SJSA1 (cell line): ENCODE measurements at regions not wholly inside any gene's neighbourhood (a gene's known extent, or its start where the extent isn't known, plus 50 kb on each side); places are given as distances from the start of the nearest gene placed in this dataset.
"Not testable (repeated sequence)": the region's sequence is repeated elsewhere in the genome, so short reads cannot be mapped to it uniquely, and the experiment has no call there.

Experiments used
- DNase-seq, 2 experiments: peaks; one replicate each; pipeline ENCODE4 v3.0.0-alpha.2; 2015 to 2020; ENCODE audit warnings: low spot score in 2 of 2, low read depth in 1 of 2
- H3K27ac ChIP-seq: fragments of 250-450 bp; sonication (Bioruptor Pico); 2 replicates; pipeline ENCODE4 v1.5.1; 2020; ENCODE audit warnings: mild to moderate bottlenecking, moderate library complexity
- H3K27me3 ChIP-seq: fragments of 250-450 bp; sonication (Bioruptor Pico); replicated peaks from 2 replicates; pipeline ENCODE4 v1.5.1; 2020; ENCODE audit warnings: mild to moderate bottlenecking, moderate library complexity
- H3K36me3 ChIP-seq: fragments of 250-450 bp; sonication (Bioruptor Pico); 2 replicates; pipeline ENCODE4 v1.5.1; 2020; ENCODE audit warnings: mild to moderate bottlenecking
- H3K4me1 ChIP-seq: fragments of 250-450 bp; sonication (Bioruptor Pico); replicated peaks from 2 replicates; pipeline ENCODE4 v1.6.1; 2021; ENCODE audit warnings: mild to moderate bottlenecking
- H3K4me3 ChIP-seq: fragments of 250-450 bp; sonication (Bioruptor Pico); 2 replicates; pipeline ENCODE4 v1.5.1; 2020; ENCODE audit warnings: mild to moderate bottlenecking
- H3K9me3 ChIP-seq: fragments of 250-450 bp; sonication (Bioruptor Pico); replicated peaks from 2 replicates; pipeline ENCODE4 v1.5.1; 2020; ENCODE audit warnings: mild to moderate bottlenecking

- no peak for DNase-seq
- Histone ChIP-seq H3K27ac (no peak overlapping the region), H3K27me3 (no peaks in the 10 kb centered on the region), H3K36me3 (no peaks in the 10 kb centered on the region), H3K4me1 (no peaks in the 10 kb centered on the region), H3K4me3 (no peak overlapping the region), H3K9me3 (no peaks in the 10 kb centered on the region)
Measured at GRCh38 chr1:204011426-204011825, 61.5 kb upstream of the SOX13 start.

GRCh38 chr1:204013052-204013451 is 59.9 kb upstream of the SOX13 start:
- Histone ChIP-seq H3K36me3 (no peaks in the 10 kb centered on the region), H3K27ac (no peak overlapping the region), H3K4me3 (no peak overlapping the region)

GRCh38 chr1:204014336-204014735 is 58.6 kb upstream of the SOX13 start:
- no peak overlapping the region for H3K27ac ChIP-seq
- H3K36me3 ChIP-seq: no peaks in the 10 kb centered on the region
- H3K9me3 ChIP-seq: no peaks in the 10 kb centered on the region
- H3K4me1 ChIP-seq: no peaks in the 10 kb centered on the region
- H3K27me3 ChIP-seq: no peaks in the 10 kb centered on the region
- no peak overlapping the region for H3K4me3 ChIP-seq
- no peak for DNase-seq

More at GRCh38 chr1:204013052-204013451, 59.9 kb upstream of the SOX13 start:
- H3K4me1 ChIP-seq: no peaks in the 10 kb centered on the region
- no peaks in the 10 kb centered on the region for H3K27me3 ChIP-seq
- no peak for DNase-seq
- no peaks in the 10 kb centered on the region for H3K9me3 ChIP-seq

GRCh38 chr1:204014961-204015360 is 58.0 kb upstream of the SOX13 start:
- not testable (repeated sequence) for H3K36me3 ChIP-seq, H3K4me3 ChIP-seq, H3K4me1 ChIP-seq, H3K9me3 ChIP-seq, H3K27me3 ChIP-seq, DNase-seq, H3K27ac ChIP-seq

GRCh38 chr1:204017032-204017431 is 55.9 kb upstream of the SOX13 start:
- Histone ChIP-seq H3K36me3 (no peaks in the 10 kb centered on the region), H3K4me3 (no peak overlapping the region), H3K27ac (no peak overlapping the region), H3K27me3 (no peaks in the 10 kb centered on the region), H3K9me3 (no peaks in the 10 kb centered on the region), H3K4me1 (no peaks in the 10 kb centered on the region)
- DNase-seq: no peak

GRCh38 chr1:204018460-204018859 is 54.5 kb upstream of the SOX13 start:
- Histone ChIP-seq H3K27me3 (no peaks in the 10 kb centered on the region), H3K27ac (no peak overlapping the region), H3K4me1 (no peaks in the 10 kb centered on the region), H3K36me3 (no peaks in the 10 kb centered on the region), H3K9me3 (no peaks in the 10 kb centered on the region), H3K4me3 (no peak overlapping the region)
- DNase-seq: no peak
